NT2/D1 (cell line): ENCODE measurements at regions not wholly inside any gene's neighbourhood (a gene's known extent, or its start where the extent isn't known, plus 50 kb on each side); places are given as distances from the start of the nearest gene placed in this dataset.

ENCODE experiments used
- SUZ12 ChIP-seq: IDR thresholded peaks from 2 replicates; pipeline ENCODE4 v1.6.1; 2011; ENCODE audit not compliant: insufficient read length, insufficient read depth; ENCODE audit errors: extremely low read depth
- ZNF274 ChIP-seq: IDR thresholded peaks from 2 replicates; pipeline ENCODE4 v1.6.1; 2011; ENCODE audit warnings: mild to moderate bottlenecking, low read depth, low read length

GRCh38 chr14:73768107-73768506 is 53.9 kb upstream of the PNMA1 start:
- TF ChIP-seq SUZ12 (no peak), ZNF274 (no peak)
